LoVo (cell line): ENCODE measurements at regions not wholly inside any gene's neighbourhood (a gene's known extent, or its start where the extent isn't known, plus 50 kb on each side); places are given as distances from the start of the nearest gene placed in this dataset.

Source experiments
- DNase-seq: peaks from one replicate; pipeline ENCODE4 v3.0.0-alpha.2; 2016; ENCODE audit warnings: low spot score

- DNase-seq: no peak
These were observed 635.0 kb upstream of the ID2 start for GRCh38 chr2:8046849-8047248.

GRCh38 chr2:8049176-8049575 is 632.7 kb upstream of the ID2 start:
- no peak for DNase-seq

GRCh38 chr2:8049851-8050571 is 631.8 kb upstream of the ID2 start:
- peak; percentile 7 for DNase-seq

GRCh38 chr2:8053216-8053615 is 628.6 kb upstream of the ID2 start:
- no peak for DNase-seq

- DNase-seq: no peak
These were observed 627.8 kb upstream of the ID2 start for GRCh38 chr2:8054070-8054469.

- no peak for DNase-seq
These were observed 623.2 kb upstream of the ID2 start for GRCh38 chr2:8058652-8059051.

GRCh38 chr2:8059255-8059654 is 622.6 kb upstream of the ID2 start:
- DNase-seq: no peak

- no peak for DNase-seq
These were observed 622.1 kb upstream of the ID2 start for GRCh38 chr2:8059794-8060193.

GRCh38 chr2:8061219-8061618 is 620.6 kb upstream of the ID2 start:
- no peak for DNase-seq

GRCh38 chr2:8064603-8065002 is 617.3 kb upstream of the ID2 start:
- DNase-seq: no peak

- no peak for DNase-seq
These were observed 616.7 kb upstream of the ID2 start for GRCh38 chr2:8065191-8065590.

- no peak for DNase-seq
These were observed 614.0 kb upstream of the ID2 start for GRCh38 chr2:8067784-8068336.

- no peak for DNase-seq
These were observed 608.9 kb upstream of the ID2 start for GRCh38 chr2:8072907-8073306.

- DNase-seq: no peak
These were observed 607.9 kb upstream of the ID2 start for GRCh38 chr2:8073916-8074315.

- DNase-seq: no peak
These were observed 605.2 kb upstream of the ID2 start for GRCh38 chr2:8076448-8077342.

- no peak for DNase-seq
These were observed 603.2 kb upstream of the ID2 start for GRCh38 chr2:8078705-8079104.

GRCh38 chr2:8080063-8080462 is 601.8 kb upstream of the ID2 start:
- DNase-seq: no peak

- DNase-seq: no peak
These were observed 600.7 kb upstream of the ID2 start for GRCh38 chr2:8081130-8081529.

GRCh38 chr2:8082840-8083239 is 599.0 kb upstream of the ID2 start:
- no peak for DNase-seq

- no peak for DNase-seq
These were observed 595.5 kb upstream of the ID2 start for GRCh38 chr2:8086357-8086756.

- peak; percentile 21 for DNase-seq
These were observed 594.9 kb upstream of the ID2 start for GRCh38 chr2:8086796-8087479.

GRCh38 chr2:8087480-8087840 is 594.4 kb upstream of the ID2 start:
- DNase-seq: no peak

- no peak for DNase-seq
These were observed 593.0 kb upstream of the ID2 start for GRCh38 chr2:8088810-8089209.
